ENCODE measurements at regions not wholly inside any gene's neighbourhood (a gene's known extent, or its start where the extent isn't known, plus 50 kb on each side); places are given as distances from the start of the nearest gene placed in this dataset.

DNA sequence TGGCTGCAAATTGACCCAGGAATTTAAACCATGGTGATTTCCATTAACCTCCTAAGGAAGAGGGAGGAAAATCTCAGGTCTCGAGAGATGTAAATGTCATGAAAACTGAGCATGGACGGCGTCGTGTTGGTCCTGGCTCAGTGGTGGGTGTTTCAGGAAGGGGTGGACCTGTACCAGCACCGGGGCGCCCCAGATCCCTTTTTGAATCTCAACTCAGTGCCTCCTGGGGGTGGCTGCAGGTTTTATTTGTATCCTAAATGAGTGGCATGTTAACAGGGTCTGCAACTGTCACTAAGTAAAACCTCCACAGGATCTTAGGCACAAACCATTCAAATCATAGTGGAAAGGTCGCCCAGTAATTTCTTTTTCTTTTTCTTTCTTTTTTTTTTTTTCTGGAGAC lies 101.3 kb downstream of the ASCL4 start:
- TF ChIP-seq POLR2AphosphoS5 (IDR thresholded peaks at IDR 0.05; ENCODE audit: low read depth, low read length) (no peak), POLR2A (IDR thresholded peaks at IDR 0.05; ENCODE audit: low read depth, low read length) (no peak)
